SK-N-MC (cell line): ENCODE measurements at regions not wholly inside any gene's neighbourhood (a gene's known extent, or its start where the extent isn't known, plus 50 kb on each side); places are given as distances from the start of the nearest gene placed in this dataset.

ENCODE experiments used
- DNase-seq: peaks from one replicate; pipeline ENCODE4 v3.0.0-alpha.2; 2011; ENCODE audit warnings: low read depth, low spot score
- H3K27ac ChIP-seq: fragments of 200-600 bp; sonication (generic); 2 replicates; pipeline ENCODE4 v1.5.1; 2016; ENCODE audit warnings: mixed run types
- H3K36me3 ChIP-seq: fragments of 200-600 bp; sonication (generic); 2 replicates; pipeline ENCODE4 v1.6.1; 2017; ENCODE audit warnings: antibody characterized with exemption, low read length, mixed read lengths; ENCODE audit not compliant: insufficient read depth
- H3K4me3 ChIP-seq: fragments of 200-600 bp; sonication (generic); 2 replicates; pipeline ENCODE4 v1.5.1; 2016
- H3K9ac ChIP-seq: fragments of 200-600 bp; sonication (generic); 2 replicates; pipeline ENCODE4 v1.8.0; 2017; ENCODE audit warnings: mixed run types, mixed read lengths; ENCODE audit not compliant: insufficient read length
- H3K9me3 ChIP-seq: fragments of 200-600 bp; sonication (generic); 2 replicates; pipeline ENCODE4 v1.6.1; 2017; ENCODE audit warnings: low read depth, mild to moderate bottlenecking, antibody characterized with exemption, low read length, moderate library complexity, mixed read lengths
- EZH2 ChIP-seq: fragments of 200-600 bp; sonication (generic); IDR thresholded peaks from one replicate; pipeline ENCODE4 v1.6.1; 2017; ENCODE audit warnings: antibody characterized with exemption
- FOXP2 ChIP-seq: optimal IDR thresholded peaks from 2 replicates; pipeline ENCODE3; 2011; ENCODE audit warnings: mild to moderate bottlenecking, moderate library complexity; ENCODE audit not compliant: insufficient read depth; ENCODE audit errors: extremely low read length, control extremely low read depth
- POLR2AphosphoS5 ChIP-seq: IDR thresholded peaks from 2 replicates; pipeline ENCODE4 v1.6.1; 2012; ENCODE audit warnings: mild to moderate bottlenecking, low read depth, low read length, borderline replicate concordance

GRCh38 chr1:209048941-209049669, 534.4 kb upstream of the CAMK1G start:
- Histone ChIP-seq H3K27ac (no peak overlapping the region), H3K9ac (no peak overlapping the region), H3K9me3 (no peaks in the 10 kb centered on the region), H3K36me3 (no peaks in the 10 kb centered on the region), H3K4me3 (no peak overlapping the region)
- TF ChIP-seq FOXP2, result no peak
- TF ChIP-seq EZH2, result no peak
- TF ChIP-seq POLR2AphosphoS5, result no peak
- no peak for DNase-seq

- DNase-seq, result no peak
- H3K36me3 ChIP-seq, result no peaks in the 10 kb centered on the region
- TF ChIP-seq FOXP2 (no peak), POLR2AphosphoS5 (no peak), EZH2 (no peak)
- H3K9ac ChIP-seq, result no peak overlapping the region
- no peak overlapping the region for H3K4me3 ChIP-seq
- no peaks in the 10 kb centered on the region for H3K9me3 ChIP-seq
- H3K27ac ChIP-seq, result no peak overlapping the region
Observed at GRCh38 chr1:209051570-209051969, 531.9 kb upstream of the CAMK1G start.

- Histone ChIP-seq H3K36me3 (no peaks in the 10 kb centered on the region), H3K27ac (no peak overlapping the region), H3K9me3 (no peaks in the 10 kb centered on the region), H3K9ac (no peak overlapping the region), H3K4me3 (no peak overlapping the region)
- no peak for DNase-seq
- TF ChIP-seq EZH2, result no peak
Observed at GRCh38 chr1:209053587-209053986, 529.9 kb upstream of the CAMK1G start.

- TF ChIP-seq FOXP2 (no peak), POLR2AphosphoS5 (no peak), EZH2 (no peak)
- Histone ChIP-seq H3K9ac (no peak overlapping the region), H3K4me3 (no peak overlapping the region), H3K27ac (no peak overlapping the region), H3K36me3 (no peaks in the 10 kb centered on the region), H3K9me3 (no peaks in the 10 kb centered on the region)
- DNase-seq, result no peak
Observed at GRCh38 chr1:209057083-209057482, 526.4 kb upstream of the CAMK1G start.

GRCh38 chr1:209057901-209058300, 525.6 kb upstream of the CAMK1G start:
- TF ChIP-seq EZH2, result no peak
- TF ChIP-seq FOXP2, result no peak
- TF ChIP-seq POLR2AphosphoS5, result no peak
- no peaks in the 10 kb centered on the region for H3K9me3 ChIP-seq
- no peaks in the 10 kb centered on the region for H3K36me3 ChIP-seq
- H3K27ac ChIP-seq, result no peak overlapping the region
- H3K9ac ChIP-seq, result no peak overlapping the region
- DNase-seq, result no peak
- no peak overlapping the region for H3K4me3 ChIP-seq

- Histone ChIP-seq H3K27ac (no peak overlapping the region), H3K4me3 (no peak overlapping the region), H3K9ac (no peak overlapping the region), H3K36me3 (no peaks in the 10 kb centered on the region), H3K9me3 (no peaks in the 10 kb centered on the region)
- TF ChIP-seq POLR2AphosphoS5, result no peak
- TF ChIP-seq EZH2, result no peak
- no peak for TF ChIP-seq FOXP2
- DNase-seq, result no peak
Observed at GRCh38 chr1:209059376-209059775, 524.1 kb upstream of the CAMK1G start.

- no peak for DNase-seq
- TF ChIP-seq POLR2AphosphoS5, result no peak
- TF ChIP-seq FOXP2, result no peak
- no peak for TF ChIP-seq EZH2
- H3K9ac ChIP-seq, result no peak overlapping the region
Observed at GRCh38 chr1:209059981-209060380, 523.5 kb upstream of the CAMK1G start.

GRCh38 chr1:209062081-209062620, 521.4 kb upstream of the CAMK1G start:
- Histone ChIP-seq H3K4me3 (no peak overlapping the region), H3K9ac (no peak overlapping the region), H3K9me3 (no peaks in the 10 kb centered on the region), H3K36me3 (no peaks in the 10 kb centered on the region), H3K27ac (no peak overlapping the region)
- no peak for DNase-seq
- no peak for TF ChIP-seq EZH2
- TF ChIP-seq POLR2AphosphoS5, result no peak
- TF ChIP-seq FOXP2, result no peak

More at GRCh38 chr1:209059981-209060380, 523.5 kb upstream of the CAMK1G start:
- Histone ChIP-seq H3K27ac (no peak overlapping the region), H3K9me3 (no peaks in the 10 kb centered on the region), H3K36me3 (no peaks in the 10 kb centered on the region), H3K4me3 (no peak overlapping the region)

- no peak overlapping the region for H3K27ac ChIP-seq
- H3K9ac ChIP-seq, result no peak overlapping the region
- no peaks in the 10 kb centered on the region for H3K9me3 ChIP-seq
- no peak overlapping the region for H3K4me3 ChIP-seq
- TF ChIP-seq FOXP2 (no peak), POLR2AphosphoS5 (no peak), EZH2 (no peak)
- no peaks in the 10 kb centered on the region for H3K36me3 ChIP-seq
- no peak for DNase-seq
Observed at GRCh38 chr1:209062863-209063262, 520.7 kb upstream of the CAMK1G start.
